H9 (cell line): ENCODE measurements at regions not wholly inside any gene's neighbourhood (a gene's known extent, or its start where the extent isn't known, plus 50 kb on each side); places are given as distances from the start of the nearest gene placed in this dataset.

Source experiments
- DNase-seq: peaks from one replicate; pipeline ENCODE4 v3.0.0-alpha.2; 2017
- H2AFZ ChIP-seq: one replicate; pipeline ENCODE4 v1.6.1; 2013; ENCODE audit warnings: mild to moderate bottlenecking, low read length, control low read depth, moderate library complexity
- H2AK5ac ChIP-seq: 2 replicates; pipeline ENCODE4 v1.6.1; 2013; ENCODE audit warnings: low read length, control low read depth, mixed read lengths; ENCODE audit not compliant: insufficient read length
- H2BK120ac ChIP-seq: one replicate; pipeline ENCODE4 v1.6.1; 2013; ENCODE audit warnings: low read depth, mild to moderate bottlenecking, low read length, control low read depth, inconsistent platforms; ENCODE audit not compliant: poor library complexity, severe bottlenecking
- H2BK12ac ChIP-seq: 2 replicates; pipeline ENCODE4 v1.6.1; 2013; ENCODE audit warnings: low read length, control low read depth, mixed read lengths, low read depth; ENCODE audit not compliant: insufficient read length
- H2BK15ac ChIP-seq: 2 replicates; pipeline ENCODE4 v1.6.1; 2013; ENCODE audit warnings: low read depth, low read length, control low read depth
- H2BK20ac ChIP-seq: one replicate; pipeline ENCODE4 v1.6.1; 2013; ENCODE audit warnings: low read depth, mild to moderate bottlenecking, low read length, control low read depth, inconsistent platforms; ENCODE audit not compliant: poor library complexity, severe bottlenecking
- H2BK5ac ChIP-seq: 2 replicates; pipeline ENCODE4 v1.6.1; 2013; ENCODE audit warnings: low read length, control low read depth, mixed read lengths; ENCODE audit not compliant: insufficient read length
- H3K14ac ChIP-seq: 2 replicates; pipeline ENCODE4 v1.6.1; 2013; ENCODE audit warnings: low read length, control low read depth; ENCODE audit not compliant: insufficient read depth
- H3K18ac ChIP-seq: 2 replicates; pipeline ENCODE4 v1.6.1; 2013; ENCODE audit warnings: low read depth, mild to moderate bottlenecking, mixed read lengths, low read length, control low read depth; ENCODE audit not compliant: insufficient read length
- H3K23ac ChIP-seq: 2 replicates; pipeline ENCODE4 v1.6.1; 2013; ENCODE audit warnings: low read length, control low read depth, mixed read lengths, low read depth; ENCODE audit not compliant: insufficient read length
- H3K23me2 ChIP-seq: 2 replicates; pipeline ENCODE4 v1.6.1; 2013; ENCODE audit warnings: low read depth, mild to moderate bottlenecking, mixed read lengths, low read length, control low read depth; ENCODE audit not compliant: insufficient read length, poor library complexity, severe bottlenecking
- H3K27ac ChIP-seq: 2 replicates; pipeline ENCODE4 v1.5.1; 2013; ENCODE audit warnings: low read length, control low read depth, mixed read lengths, low read depth; ENCODE audit not compliant: insufficient read length
- H3K27me3 ChIP-seq: 2 replicates; pipeline ENCODE4 v1.6.1; 2013; ENCODE audit warnings: low read length, control low read depth, inconsistent platforms; ENCODE audit not compliant: insufficient read depth
- H3K4ac ChIP-seq: 2 replicates; pipeline ENCODE4 v1.6.1; 2013; ENCODE audit warnings: low read depth, mild to moderate bottlenecking, control low read depth, inconsistent platforms, low read length, moderate library complexity
- H3K4me1 ChIP-seq: 2 replicates; pipeline ENCODE4 v1.6.1; 2013; ENCODE audit warnings: low read length, control low read depth, inconsistent platforms; ENCODE audit not compliant: insufficient read depth
- H3K4me2 ChIP-seq: 2 replicates; pipeline ENCODE4 v1.6.1; 2013; ENCODE audit warnings: low read length, control low read depth, mixed read lengths; ENCODE audit not compliant: insufficient read length, insufficient read depth
- H3K56ac ChIP-seq: 2 replicates; pipeline ENCODE4 v1.6.1; 2013; ENCODE audit warnings: low read depth, mild to moderate bottlenecking, mixed read lengths, low read length, control low read depth; ENCODE audit not compliant: insufficient read length
- H3K79me1 ChIP-seq: 2 replicates; pipeline ENCODE4 v1.6.1; 2013; ENCODE audit warnings: low read depth, mild to moderate bottlenecking, moderate library complexity, low read length, control low read depth, inconsistent platforms; ENCODE audit not compliant: insufficient read depth, poor library complexity, severe bottlenecking
- H3K79me2 ChIP-seq: 2 replicates; pipeline ENCODE4 v1.6.1; 2013; ENCODE audit warnings: low read length, control low read depth, inconsistent platforms; ENCODE audit not compliant: insufficient read depth
- H3K9ac ChIP-seq: 2 replicates; pipeline ENCODE4 v1.6.1; 2013; ENCODE audit warnings: low read length, control low read depth, mixed read lengths; ENCODE audit not compliant: insufficient read length; ENCODE audit errors: extremely low read depth
- H3K9me3 ChIP-seq: one replicate; pipeline ENCODE4 v1.6.1; 2013; ENCODE audit warnings: low read depth, low read length, inconsistent platforms; ENCODE audit not compliant: control insufficient read depth
- H3T11ph ChIP-seq: one replicate; pipeline ENCODE4 v1.6.1; 2013; ENCODE audit warnings: mild to moderate bottlenecking, low read length, control low read depth, inconsistent platforms
- H4K20me1 ChIP-seq: one replicate; pipeline ENCODE4 v1.6.1; 2013; ENCODE audit not compliant: control insufficient read depth, insufficient read length, insufficient read depth
- H4K5ac ChIP-seq: 2 replicates; pipeline ENCODE4 v1.6.1; 2013; ENCODE audit warnings: low read depth, mild to moderate bottlenecking, mixed read lengths, low read length, control low read depth; ENCODE audit not compliant: insufficient read length
- H4K8ac ChIP-seq: replicated peaks from 2 replicates; pipeline ENCODE4 v1.6.1; 2013; ENCODE audit warnings: low read length, control low read depth, mixed read lengths, low read depth; ENCODE audit not compliant: insufficient read length
- H4K91ac ChIP-seq: 2 replicates; pipeline ENCODE4 v1.6.1; 2013; ENCODE audit warnings: low read depth, mild to moderate bottlenecking, moderate library complexity, mixed read lengths, low read length, control low read depth; ENCODE audit not compliant: insufficient read length
- H3K27ac Mint-ChIP-seq, 3 experiments: 2 replicates in 2 of 3; 3 replicates in 1 of 3; pipeline ENCODE4 v1.8.0; 2020 to 2021; ENCODE audit warnings: mixed read lengths in 3 of 3, mild to moderate bottlenecking in 1 of 3, moderate library complexity in 1 of 3
- H3K27me3 Mint-ChIP-seq: 2 replicates; pipeline ENCODE4 v1.8.0; 2021; ENCODE audit warnings: low read depth, mild to moderate bottlenecking, moderate library complexity, mixed read lengths
- H3K36me3 Mint-ChIP-seq, 3 experiments: 2 replicates in 2 of 3; 3 replicates in 1 of 3; pipeline ENCODE4 v1.8.0; 2020 to 2021; ENCODE audit warnings: low read depth in 3 of 3, mixed read lengths in 3 of 3; ENCODE audit not compliant: insufficient read depth in 1 of 3
- H3K4me1 Mint-ChIP-seq, 2 experiments: 2 replicates each; pipeline ENCODE4 v1.8.0; 2020; ENCODE audit warnings: mixed read lengths in 2 of 2
- H3K4me3 Mint-ChIP-seq, 2 experiments: 2 replicates in 1 of 2; 3 replicates in 1 of 2; pipeline ENCODE4 v1.8.0; 2020 to 2021; ENCODE audit warnings: mild to moderate bottlenecking in 2 of 2, mixed read lengths in 2 of 2, moderate library complexity in 1 of 2
- H3K9me3 Mint-ChIP-seq, 2 experiments: 2 replicates in 1 of 2; 3 replicates in 1 of 2; pipeline ENCODE4 v1.8.0; 2020; ENCODE audit warnings: mild to moderate bottlenecking in 2 of 2, mixed read lengths in 2 of 2, moderate library complexity in 1 of 2
- CTCF ChIP-seq: fragments of 200-600 bp; sonication (generic); conservative IDR thresholded peaks from 3 replicates; pipeline ENCODE4 v1.8.0; 2021; ENCODE audit warnings: antibody characterized with exemption, mild to moderate bottlenecking
- WGBS: extraction: QIAGEN DNeasy Blood & Tissue Kit; methylation state at CpG from one replicate; pipeline ENCODE4 v1.1.7; 2013; ENCODE audit warnings: missing lambda C conversion rate, low lambda C conversion rate, mixed read lengths; ENCODE audit not compliant: insufficient read length; ENCODE audit errors: extremely low coverage; 5-methylcytosine and 5-hydroxymethylcytosine counted together

DNA sequence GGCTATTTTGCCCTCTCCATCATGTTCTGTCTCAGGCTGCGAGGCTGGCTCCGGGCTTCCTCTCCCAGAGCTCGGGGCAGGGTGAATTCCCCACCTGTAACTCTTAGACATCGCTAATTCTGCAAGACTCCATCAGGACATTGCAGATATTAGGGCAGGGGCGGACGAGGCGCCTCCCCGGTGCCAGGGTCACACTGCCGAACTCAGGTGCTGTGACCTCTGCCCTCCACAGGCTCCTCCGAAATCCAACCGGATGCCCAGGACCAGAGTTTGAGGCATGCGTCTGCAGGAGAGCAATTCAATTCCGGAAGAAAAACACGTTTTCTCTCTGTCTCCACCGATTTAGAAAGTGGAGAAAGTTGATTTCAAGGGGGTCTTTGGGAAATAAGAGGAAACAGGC is 542.7 kb downstream of the BRD1 start:
- Histone ChIP-seq H4K91ac (no peak overlapping the region), H3K79me2 (no peaks in the 10 kb centered on the region), H3K23ac (no peak overlapping the region), H3K79me1 (no peaks in the 10 kb centered on the region), H4K5ac (no peak overlapping the region), H3K56ac (no peak overlapping the region), H3K18ac (no peak overlapping the region), H3K4ac (no peak overlapping the region), H2BK5ac (no peak overlapping the region), H2BK20ac (no peak overlapping the region), H2BK15ac (no peak overlapping the region), H4K20me1 (no peaks in the 10 kb centered on the region), H3K23me2 (no peaks in the 10 kb centered on the region), H3K9ac (no peak overlapping the region), H2BK12ac (no peak overlapping the region), H2BK120ac (no peak overlapping the region), H3K14ac (no peak overlapping the region), H2AK5ac (no peak overlapping the region), H3K27me3 (no peaks in the 10 kb centered on the region), H3T11ph (no peak overlapping the region), H3K4me2 (no peak overlapping the region), H3K9me3 (no peaks in the 10 kb centered on the region), H3K4me1 (no peaks in the 10 kb centered on the region), H2AFZ (no peak overlapping the region), H4K8ac (no peak overlapping the region), H3K27ac (no peak overlapping the region)
- WGBS = no CpG with 5 or more reads among the region's 15 CpGs
- Mint-ChIP-seq H3K9me3 (peaks cover 6 to 9% of the 10 kb centered on the region in 2 experiments; a peak in 4 of 5 replicates), H3K27ac (no peak overlapping the region; a peak in 1 of 7 replicates), H3K36me3 (peaks cover 0 to 6% (median 6%) of the 10 kb centered on the region in 3 experiments; a peak in 4 of 7 replicates), H3K4me1 (peaks cover 9 to 18% of the 10 kb centered on the region in 2 experiments), H3K4me3 (no peak overlapping the region), H3K27me3 (peaks cover 54% of the 10 kb centered on the region)
- TF ChIP-seq CTCF = no peak
- no peak for DNase-seq
